ENCODE measurements at regions not wholly inside any gene's neighbourhood (a gene's known extent, or its start where the extent isn't known, plus 50 kb on each side); places are given as distances from the start of the nearest gene placed in this dataset.

GRCh38 chr2:19525313-19525712 lies 166.9 kb upstream of the OSR1 start:
- TF ChIP-seq CTCF (IDR thresholded peaks at IDR 0.05) (no peak), POLR2A (IDR thresholded peaks at IDR 0.05) (no peak), EP300 (IDR thresholded peaks at IDR 0.05) (no peak)
